ENCODE measurements at regions not wholly inside any gene's neighbourhood (a gene's known extent, or its start where the extent isn't known, plus 50 kb on each side); places are given as distances from the start of the nearest gene placed in this dataset.

- TF ChIP-seq POLR2AphosphoS5 (IDR thresholded peaks at IDR 0.05; ENCODE audit: low read depth, low read length) (no peak), POLR2A (IDR thresholded peaks at IDR 0.05; ENCODE audit: low read depth, low read length) (no peak)
Measured at GRCh38 chr11:69879729-69880005, 60.5 kb upstream of the FGF3 start.

Data from GM12891 (cell line).